ENCODE measurements at regions not wholly inside any gene's neighbourhood (a gene's known extent, or its start where the extent isn't known, plus 50 kb on each side); places are given as distances from the start of the nearest gene placed in this dataset.
A peak's percentile ranks its signal among the peaks of the same experiment; 100 is the strongest.

GRCh38 chr6:142500250-142500786 lies 198.5 kb downstream of the ADGRG6 start:
- DNase-seq: no peak

DNA sequence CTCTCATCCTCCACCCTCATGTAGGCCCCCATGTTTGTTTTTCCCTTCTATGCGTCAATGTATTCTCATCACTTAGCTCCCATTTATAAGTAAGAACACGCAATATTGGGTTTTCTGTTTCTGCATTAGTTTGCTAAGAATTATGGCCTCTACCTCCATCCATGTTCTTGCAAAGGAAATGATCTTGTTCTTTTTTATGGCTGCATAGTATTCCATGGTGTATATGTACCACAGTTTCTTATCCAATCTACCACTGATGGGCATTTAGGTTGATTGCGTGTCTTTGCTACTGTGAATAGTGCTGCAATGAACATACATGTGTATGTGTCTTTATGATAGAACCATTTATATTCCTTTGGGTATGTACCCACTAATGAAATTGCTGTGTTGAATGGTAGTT lies 200.0 kb downstream of the ADGRG6 start:
- no peak for DNase-seq

- DNase-seq: no peak
These were observed 205.3 kb downstream of the ADGRG6 start for GRCh38 chr6:142507065-142507464.

GRCh38 chr6:142510211-142510610 lies 208.4 kb downstream of the ADGRG6 start:
- DNase-seq: no peak

- no peak for DNase-seq
These were observed 216.3 kb downstream of the ADGRG6 start for GRCh38 chr6:142518126-142518525.

DNA sequence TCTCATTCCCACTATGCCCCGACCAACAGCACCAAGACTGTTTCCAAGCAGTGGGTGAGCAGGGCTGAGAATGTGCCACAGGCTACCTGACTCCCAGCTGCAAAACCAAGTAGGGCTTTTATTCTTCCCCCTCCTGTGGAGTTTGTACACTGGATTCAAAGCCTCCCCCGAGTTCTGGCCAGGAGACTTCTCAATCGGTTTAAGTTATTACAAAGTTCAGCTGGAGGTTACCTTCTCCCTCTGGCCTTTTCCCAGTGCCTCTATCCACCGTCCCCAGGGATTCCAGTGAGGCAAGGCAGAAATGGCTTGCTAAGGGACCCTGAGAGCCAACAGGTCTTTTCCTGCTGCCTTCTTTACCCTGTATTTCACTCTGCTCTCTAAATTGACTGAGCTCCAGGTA lies 217.0 kb downstream of the ADGRG6 start:
- DNase-seq: no peak

DNA sequence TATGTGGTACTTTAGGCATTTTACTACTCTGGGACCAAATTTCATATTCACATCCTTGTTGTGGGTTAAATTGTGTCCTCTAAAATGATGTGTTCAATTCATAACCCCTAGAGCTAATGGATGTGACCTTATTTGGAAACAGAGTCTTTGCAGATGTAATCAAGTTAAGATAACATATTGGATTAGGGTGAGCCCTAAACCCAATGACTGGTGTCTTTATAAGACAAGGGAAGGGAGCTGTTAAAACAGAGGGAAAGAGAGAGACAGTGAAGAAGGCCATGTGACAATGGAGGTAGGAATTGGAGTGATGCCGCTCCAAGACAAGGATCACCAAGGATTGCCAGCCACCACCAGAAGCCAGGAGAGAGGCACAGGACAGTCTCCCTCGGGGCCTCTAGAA lies 220.0 kb downstream of the ADGRG6 start:
- no peak for DNase-seq

DNA sequence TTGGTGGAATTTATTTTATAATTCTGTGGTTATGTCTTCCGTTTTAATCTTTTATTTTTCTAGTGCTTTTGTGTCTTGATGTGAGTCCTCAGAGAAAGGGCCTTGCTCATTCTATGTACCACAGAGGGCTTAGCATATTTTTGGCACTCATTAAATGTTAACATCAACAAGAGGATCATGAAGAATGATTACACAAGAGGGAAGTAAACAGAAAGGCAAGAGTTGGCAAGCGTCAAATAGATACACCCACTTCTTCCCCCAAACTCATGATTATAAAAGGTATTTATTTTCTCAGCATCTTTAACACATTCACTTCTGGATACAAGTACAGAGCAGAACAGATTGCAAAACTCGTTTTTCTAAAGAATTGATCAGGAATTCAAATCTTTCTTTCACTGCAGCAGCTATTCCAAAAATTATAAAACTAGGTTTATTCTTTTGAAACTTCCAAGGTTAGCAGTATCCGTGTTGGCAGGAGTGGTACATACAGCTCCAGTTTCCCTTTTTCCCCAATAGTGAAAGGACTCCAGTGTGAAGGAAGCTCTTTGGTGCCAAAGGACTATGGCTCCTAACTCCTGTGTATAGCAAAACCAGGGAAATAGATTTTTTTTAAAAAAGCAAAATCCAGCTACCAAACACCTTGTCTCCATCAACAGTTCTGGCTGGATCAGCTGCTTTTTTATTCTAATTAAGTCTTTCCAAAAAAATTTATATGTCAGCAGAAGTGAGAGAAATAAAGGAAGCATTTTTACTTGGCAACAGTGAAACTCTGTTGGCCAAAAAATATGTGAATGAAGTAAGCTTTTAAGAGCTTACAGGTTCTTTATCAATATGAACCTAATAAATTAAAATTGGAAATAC lies 221.9 kb downstream of the ADGRG6 start:
- no peak for DNase-seq

DNA sequence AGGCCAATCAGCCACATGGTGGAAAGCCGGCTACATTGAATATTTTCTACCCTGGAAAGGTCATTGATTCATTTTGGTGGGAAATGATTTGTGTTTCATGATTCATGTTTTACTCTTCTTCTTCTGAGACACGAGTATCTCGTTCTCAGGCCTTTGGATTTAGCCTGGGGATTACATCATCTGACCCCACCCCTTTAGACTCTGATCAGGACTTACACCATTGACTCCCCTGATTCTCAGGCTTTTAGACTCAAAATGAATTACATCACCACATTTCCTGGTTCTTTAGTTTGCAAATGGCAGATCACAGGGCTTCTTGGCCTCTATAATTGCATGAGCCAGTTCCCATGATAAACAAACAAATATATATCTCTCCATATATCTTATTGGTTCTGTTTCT lies 228.8 kb downstream of the ADGRG6 start:
- DNase-seq: no peak

DNA sequence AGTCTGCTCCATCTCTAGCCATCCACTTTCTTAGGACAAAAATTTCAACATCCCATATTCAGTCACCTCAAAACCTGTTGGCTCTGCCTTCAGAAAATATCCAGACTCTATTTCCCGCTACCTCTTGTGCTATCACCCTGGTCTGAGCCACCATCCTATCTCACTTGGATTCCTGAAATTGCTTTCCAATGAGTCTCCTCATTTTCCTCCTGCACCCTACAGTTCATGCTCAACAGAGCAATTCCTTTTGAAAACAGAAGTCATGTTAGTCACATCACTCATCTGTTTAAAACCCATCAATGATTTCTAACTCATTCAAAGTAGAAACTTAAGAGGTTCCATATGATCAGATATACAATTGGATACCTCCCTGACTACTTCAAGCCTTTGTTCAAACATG lies 229.9 kb downstream of the ADGRG6 start:
- no peak for DNase-seq

DNA sequence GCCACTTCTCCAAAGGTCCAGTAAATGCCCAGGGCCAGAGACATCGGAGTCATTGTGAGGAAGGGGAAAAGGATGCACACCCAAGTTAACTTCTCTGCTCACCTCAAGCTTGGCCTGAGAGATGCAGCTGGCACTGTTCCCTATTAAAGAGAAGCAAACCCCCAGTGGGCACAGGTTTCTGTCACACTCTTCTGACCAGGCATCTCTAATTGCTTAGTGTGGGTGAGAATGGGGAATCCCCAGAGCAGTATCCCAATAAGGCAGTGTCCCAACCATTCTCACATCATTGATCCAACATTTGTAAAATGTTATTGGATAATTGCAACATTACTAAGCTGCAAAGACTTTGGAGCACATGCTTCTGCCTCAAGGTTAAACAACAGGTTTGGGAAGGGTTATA lies 232.3 kb downstream of the ADGRG6 start:
- no peak for DNase-seq

- DNase-seq: no peak
These were observed 232.7 kb downstream of the ADGRG6 start for GRCh38 chr6:142534484-142534883.

DNA sequence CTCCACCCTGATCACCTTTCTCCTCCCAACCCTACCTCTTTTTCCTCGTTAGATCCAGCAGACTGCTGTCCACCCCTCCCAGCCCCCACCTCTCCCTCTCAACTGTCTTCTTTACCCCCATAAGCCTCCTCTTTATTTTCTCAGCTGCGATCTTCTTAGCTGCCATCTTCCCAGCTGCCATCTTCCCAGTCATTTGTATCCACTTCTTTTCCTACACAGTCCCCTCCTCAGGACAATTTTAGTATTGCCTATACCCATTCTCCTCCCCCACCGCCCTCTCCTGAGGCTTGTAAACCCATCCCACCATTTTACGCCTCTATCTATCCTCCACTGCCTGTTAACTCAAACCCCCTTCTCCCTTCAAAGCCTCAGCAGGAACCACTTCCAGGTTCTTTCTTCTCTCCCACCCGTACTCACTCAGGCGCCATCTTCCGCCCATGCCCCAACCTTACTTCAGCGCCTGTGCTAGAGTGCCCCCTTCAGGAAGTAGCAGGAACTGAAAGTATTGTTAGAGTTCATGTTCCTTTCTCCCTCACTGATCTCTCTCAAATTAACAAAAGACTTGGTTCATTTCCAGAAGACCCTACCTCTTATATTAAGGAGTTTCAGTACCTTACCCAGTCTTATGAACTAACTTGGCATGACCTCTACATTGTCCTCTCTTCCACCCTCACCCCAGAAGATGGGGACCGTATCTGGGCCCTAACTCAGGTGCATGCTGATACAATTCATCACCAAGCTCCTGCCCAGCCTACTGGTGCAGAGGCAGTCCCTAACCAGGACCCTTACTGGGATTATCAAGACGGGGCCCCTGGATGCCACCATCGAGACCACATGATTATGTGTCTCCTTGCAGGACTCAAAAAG lies 236.0 kb downstream of the ADGRG6 start:
- DNase-seq: peak; percentile 18 to 33

DNA sequence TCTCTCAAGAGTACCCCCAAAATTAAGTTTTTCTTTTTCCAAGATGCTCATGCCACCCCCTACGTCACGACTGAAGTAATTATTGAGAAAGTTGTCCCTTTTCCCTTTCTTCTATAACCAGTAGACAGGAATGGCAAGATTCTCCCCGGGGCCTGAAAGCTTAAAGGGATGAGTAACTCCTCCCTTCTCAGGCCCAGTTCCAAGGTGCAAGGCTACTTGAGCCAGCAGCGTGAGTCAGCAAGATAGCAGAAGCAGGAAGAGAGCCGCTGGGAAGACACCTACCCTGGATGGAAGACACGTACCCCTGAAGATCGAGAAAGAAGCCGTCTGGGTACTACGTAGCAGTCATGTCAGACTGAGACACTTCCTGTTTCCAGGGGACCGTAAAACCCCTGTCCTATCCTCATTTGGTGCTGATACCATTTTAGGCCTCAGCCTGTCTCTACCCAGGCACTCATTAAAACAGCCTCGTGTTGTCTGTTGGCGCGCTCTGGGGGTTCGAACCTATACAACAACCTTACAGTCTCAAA lies 241.0 kb downstream of the ADGRG6 start:
- DNase-seq: no peak

DNA sequence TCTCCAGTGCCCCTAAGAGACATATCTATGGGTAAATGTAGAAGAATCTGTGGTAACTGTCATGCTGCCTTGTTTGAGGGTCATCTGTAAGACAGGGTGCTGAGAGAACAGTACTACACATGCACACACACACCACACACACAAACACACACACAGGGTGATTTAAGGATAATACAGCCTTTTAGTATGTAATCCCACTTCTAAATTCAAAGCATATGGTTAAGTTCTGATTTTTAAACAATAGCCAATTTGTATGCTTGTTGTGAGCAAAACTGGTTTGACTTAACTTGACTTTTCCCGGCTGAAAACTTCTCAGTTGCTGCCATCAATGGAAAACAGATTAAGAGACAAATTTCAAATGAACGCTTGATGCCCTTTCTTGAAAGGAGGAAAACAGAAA lies 241.8 kb downstream of the ADGRG6 start:
- DNase-seq: no peak

GRCh38 chr6:142544199-142544838 lies 242.5 kb downstream of the ADGRG6 start:
- DNase-seq: no peak

DNA sequence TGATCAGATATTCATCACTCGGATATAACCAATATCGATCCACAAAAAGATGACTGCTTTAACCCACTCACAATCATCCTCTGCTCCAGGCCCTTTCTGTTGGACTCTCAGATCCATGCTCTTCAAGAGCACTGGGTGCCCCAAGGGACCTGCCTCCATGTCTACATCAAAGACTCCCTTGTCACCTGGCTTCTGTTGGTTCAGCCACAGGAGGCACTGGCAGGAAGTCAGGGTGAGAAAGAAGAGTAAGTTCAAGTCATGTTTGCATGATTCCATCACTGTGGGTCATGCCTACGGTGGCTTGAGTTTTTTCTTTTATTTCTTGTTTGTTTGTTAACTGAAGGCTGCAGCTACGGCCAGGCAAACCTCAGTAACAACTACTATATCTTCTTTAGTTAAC lies 243.3 kb downstream of the ADGRG6 start:
- no peak for DNase-seq

DNA sequence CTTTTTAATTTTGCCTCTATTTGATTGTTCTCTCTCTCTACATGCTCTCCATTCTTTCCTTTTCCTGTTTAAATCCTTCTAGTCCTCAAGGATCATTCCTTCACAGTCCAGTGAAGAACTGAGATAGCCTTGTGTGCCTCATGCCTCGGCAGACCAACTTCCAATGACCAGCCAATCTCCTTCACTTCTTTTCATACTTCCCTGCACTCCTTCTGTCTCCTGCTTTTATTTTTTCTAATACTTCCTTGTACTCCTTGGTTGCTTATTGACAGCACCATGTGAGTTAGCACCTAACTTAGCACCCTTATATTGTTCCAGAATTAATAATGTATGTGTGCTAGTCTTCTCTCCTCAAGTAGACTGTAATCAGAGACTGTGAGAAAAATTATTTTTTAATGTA lies 246.8 kb downstream of the ADGRG6 start:
- DNase-seq: no peak

- no peak for DNase-seq
These were observed 248.7 kb downstream of the ADGRG6 start for GRCh38 chr6:142550310-142551063.

DNA sequence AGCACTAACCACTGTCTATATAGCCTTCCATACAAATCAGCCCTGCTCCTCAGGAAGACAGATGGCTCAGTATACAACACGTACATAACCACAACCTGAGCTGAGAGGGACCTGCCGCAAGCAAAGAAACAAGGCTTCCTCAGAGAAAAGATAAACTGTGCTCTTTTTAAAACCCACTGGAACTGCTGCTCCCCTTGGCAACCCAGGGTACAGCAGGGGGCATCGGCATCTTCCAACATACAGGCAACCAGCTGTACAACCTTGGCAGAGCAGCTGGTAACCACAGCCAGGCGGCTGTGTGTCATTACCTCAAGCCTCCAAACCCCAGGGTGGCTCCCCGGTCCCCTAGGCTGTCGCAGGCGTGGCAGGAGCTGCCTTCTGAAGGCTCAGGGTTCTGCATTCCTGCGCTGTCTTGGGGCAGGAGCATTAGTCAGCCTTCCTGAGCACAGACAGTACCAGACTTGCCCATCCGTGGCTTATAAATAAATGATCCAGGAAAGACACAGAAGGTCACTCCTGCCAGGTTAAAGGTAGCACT lies 249.5 kb downstream of the ADGRG6 start:
- peak; percentile 34 to 52 for DNase-seq

DNA sequence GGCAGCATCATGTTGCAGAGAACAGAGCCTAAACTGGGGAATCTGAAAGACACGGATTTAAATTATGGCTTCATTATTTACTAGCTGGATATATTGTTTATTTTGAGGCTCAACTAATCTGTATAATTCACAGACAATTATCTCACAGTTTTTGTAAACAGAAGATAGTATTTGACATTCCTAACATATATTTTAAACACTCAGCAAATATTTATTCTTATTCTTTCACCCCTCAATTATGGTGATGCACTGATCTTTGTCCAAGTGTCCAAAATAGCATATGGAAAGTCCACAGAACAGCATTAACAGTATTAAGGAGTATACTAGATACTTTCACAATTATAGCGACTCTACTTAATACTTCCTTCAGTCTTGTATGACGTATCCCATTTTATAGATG lies 257.0 kb downstream of the ADGRG6 start:
- no peak for DNase-seq
